Daoy (cell line): ENCODE measurements at regions not wholly inside any gene's neighbourhood (a gene's known extent, or its start where the extent isn't known, plus 50 kb on each side); places are given as distances from the start of the nearest gene placed in this dataset.
"Not testable (repeated sequence)": the region's sequence is repeated elsewhere in the genome, so short reads cannot be mapped to it uniquely, and the experiment has no call there.

Experiments used
- DNase-seq: peaks from one replicate; pipeline ENCODE4 v3.0.0-alpha.2; 2015; ENCODE audit warnings: low read depth

DNA sequence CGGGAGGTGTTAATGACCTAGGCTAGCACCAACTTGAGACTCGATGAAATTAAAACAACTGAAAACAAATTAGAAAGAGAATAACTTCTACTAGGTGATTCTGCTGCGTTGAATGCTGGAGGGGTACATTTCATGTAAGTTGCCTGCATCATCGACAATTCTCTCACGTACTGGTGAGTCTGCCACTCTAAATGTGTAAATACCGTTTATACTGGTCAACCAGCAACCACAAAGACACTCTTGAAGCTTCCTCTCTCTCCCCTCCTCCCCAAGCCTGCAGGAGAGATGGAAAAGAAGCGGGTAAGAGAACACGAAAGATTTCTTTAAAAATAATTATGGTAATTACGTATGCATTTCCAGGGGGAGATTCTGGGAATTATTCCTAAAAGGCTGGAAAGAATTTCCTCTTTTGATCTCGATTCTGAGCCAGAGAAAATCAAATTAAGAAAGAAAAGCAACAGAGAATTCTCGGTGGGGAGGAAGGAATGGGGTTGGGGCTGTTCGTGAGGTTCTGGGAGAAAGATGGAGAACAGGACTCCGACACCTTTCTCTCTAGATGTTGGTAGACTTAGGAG is 68.6 kb upstream of the MRTFB start:
- DNase-seq: peak; percentile 33

DNA sequence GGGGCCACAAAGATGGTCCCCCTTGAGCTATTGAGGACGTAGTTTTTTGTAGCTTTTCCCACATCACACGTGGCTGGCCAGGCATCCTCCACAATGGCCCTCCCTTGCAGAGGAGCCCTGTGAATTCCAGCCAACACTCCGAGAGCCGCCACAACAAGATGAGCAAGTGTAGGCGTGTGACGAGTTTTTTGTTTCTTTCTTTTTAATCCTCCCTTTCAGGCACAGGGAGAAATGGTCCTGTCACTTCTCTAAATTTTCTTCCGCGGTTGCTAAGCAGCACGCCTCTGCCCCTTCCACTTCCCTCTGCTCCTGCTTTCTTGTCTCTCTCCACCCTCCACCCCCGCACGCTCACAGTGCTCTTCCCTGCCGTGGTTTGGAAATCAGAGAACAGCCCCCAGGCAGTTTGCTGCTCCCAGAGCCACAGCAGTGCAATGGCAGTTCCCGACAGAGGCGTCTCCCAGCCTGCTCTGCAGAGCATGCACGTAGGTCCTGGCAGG is 68.0 kb upstream of the MRTFB start:
- peak; percentile 75 for DNase-seq

GRCh38 chr16:14004031-14004728 is 66.9 kb upstream of the MRTFB start:
- no peak for DNase-seq

- DNase-seq: no peak
These were observed 66.3 kb upstream of the MRTFB start for GRCh38 chr16:14004729-14005315.

DNA sequence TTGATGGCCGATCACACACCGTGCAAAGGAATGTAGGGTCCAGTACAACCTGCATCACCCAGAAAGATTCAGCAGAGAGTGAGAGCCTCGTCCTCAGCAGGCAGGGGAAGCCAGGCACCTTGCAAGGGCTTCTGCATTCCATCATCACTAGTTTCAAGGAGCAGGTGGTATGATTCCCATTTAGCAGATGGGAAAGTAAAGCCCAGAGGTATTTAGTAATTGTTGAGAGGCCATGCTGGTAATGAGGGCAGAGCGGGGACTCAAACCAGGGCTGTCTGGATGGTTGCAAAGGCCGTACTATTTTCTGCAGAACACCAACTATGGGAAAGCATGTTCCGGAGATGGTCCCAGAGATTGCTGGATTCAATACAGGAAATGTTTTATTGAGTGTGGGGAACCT is 65.8 kb upstream of the MRTFB start:
- DNase-seq: no peak

DNA sequence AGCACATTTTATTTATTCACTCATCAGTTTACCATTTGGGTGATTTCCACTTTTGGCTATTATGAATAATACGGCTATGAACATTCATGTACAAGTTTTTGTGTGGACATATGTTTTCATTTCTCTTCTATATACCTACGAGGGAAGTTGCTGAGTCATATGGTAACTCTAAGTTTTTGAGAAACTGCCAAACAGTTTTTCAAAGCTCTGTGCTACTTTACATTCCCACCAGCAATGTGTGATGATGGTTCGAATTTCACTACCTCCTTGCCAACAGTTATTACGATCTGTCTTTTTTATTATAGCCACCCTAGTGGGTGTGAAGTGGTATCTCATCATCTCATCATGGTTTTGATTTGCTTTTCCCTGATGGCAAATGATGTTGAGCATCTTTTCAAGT is 63.7 kb upstream of the MRTFB start:
- DNase-seq: peak; percentile 57

- no peak for DNase-seq
These were observed 60.1 kb upstream of the MRTFB start for GRCh38 chr16:14011001-14011400.

GRCh38 chr16:14011846-14012245 is 59.3 kb upstream of the MRTFB start:
- DNase-seq: no peak

- DNase-seq: no peak
These were observed 58.0 kb upstream of the MRTFB start for GRCh38 chr16:14013145-14013570.

GRCh38 chr16:14013571-14014283 is 57.4 kb upstream of the MRTFB start:
- DNase-seq: peak; percentile 77

GRCh38 chr16:14014284-14014625 is 56.9 kb upstream of the MRTFB start:
- DNase-seq: no peak

DNA sequence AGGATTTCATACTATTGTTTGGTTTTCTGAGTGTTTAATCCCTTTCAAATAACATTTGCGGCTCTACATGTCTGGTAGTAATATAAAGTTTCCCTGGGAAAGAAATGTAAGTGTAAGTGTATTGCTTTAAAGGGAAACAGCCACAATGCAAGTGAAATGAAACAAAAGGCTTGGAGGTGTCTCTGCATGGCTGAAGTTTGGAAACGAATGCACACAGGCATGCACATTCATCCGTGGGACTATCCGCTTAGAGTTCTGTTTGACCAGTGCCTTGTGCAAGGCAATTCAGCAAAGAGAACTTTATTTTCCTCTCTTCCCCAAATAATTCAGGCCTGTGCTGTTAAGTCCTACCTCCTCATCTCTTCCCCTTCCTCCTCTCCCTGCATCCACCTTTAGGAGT is 56.1 kb upstream of the MRTFB start:
- no peak for DNase-seq

DNA sequence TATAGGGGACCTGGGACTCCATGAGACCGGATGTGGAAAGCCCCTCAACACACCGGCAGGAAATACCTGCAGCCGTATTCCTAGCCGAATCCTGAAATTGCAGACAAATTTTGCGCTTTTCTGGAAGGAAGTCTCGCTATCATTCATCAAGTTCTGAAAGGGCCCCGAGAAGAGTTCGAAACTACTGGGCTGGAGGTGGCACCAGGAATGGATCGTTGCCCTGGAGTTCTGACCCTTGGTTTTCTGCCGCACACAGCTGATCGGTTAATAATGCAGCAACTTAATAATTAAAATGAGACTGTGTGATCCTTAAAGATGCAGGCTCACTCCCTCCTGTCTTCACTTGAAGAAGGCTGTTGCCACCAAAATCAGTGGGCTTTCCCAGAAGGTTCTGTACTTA is 55.7 kb upstream of the MRTFB start:
- no peak for DNase-seq

- peak; percentile 72 for DNase-seq
These were observed 55.2 kb upstream of the MRTFB start for GRCh38 chr16:14015948-14016347.

DNA sequence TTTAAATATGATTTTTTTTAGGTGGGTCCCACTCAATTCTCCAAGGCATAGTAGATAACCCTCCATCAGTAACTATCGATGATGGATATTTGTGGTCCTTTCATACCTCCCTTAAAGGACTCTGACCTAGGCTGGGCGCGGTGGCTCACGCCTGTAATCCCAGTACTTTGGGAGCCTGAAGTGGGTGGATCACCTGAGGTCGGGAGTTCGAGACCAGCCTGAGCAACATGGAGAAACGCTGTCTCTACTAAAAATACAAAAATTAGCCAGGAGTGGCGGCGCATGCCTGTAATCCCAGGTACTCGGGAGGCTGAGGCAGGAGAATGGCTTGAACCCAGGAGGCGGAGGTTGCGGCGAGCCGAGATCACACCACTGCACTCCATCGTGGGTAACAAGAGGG is 54.8 kb upstream of the MRTFB start:
- DNase-seq: not testable (repeated sequence)

DNA sequence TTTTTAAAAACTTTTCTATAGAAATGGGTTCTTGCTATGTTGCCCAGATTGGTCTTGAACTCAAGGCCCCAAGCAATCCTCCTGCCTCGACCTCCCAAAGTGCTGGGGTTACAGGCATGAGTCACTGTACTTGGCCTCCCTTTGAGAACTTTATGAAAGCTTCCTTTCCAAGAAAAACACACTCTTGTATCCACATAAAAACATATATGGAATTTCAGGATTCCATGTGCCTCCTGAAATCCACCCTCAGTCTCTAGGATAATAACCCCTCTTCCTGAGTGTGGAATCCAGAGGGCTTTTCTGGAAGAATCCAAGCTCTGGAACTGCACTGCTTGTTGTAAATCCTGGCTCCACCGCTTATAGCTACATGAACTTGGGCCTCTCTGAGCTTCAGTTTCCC is 53.2 kb upstream of the MRTFB start:
- no peak for DNase-seq

GRCh38 chr16:14018851-14019250 is 52.3 kb upstream of the MRTFB start:
- DNase-seq: no peak

DNA sequence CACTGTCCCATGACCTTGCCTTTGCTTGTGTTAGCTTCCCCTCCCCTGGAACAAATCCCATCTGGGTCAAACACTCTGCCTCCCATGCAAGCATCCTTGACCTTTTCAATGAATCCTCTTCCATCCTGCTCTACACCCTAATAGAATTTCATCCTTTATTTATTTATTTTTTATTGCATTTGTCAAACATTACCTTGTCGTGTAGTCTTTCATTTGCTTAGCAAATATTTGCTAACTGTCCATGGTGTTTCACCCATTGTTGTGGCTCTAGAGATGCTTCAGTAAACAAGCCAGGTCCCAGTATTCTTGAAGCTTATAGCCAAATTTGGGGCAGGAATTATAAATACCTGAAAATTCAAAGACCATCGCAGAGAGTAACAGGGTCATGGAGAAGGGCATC is 51.0 kb upstream of the MRTFB start:
- no peak for DNase-seq
